ENCODE measurements at regions not wholly inside any gene's neighbourhood (a gene's known extent, or its start where the extent isn't known, plus 50 kb on each side); places are given as distances from the start of the nearest gene placed in this dataset.
A peak's percentile ranks its signal among the peaks of the same experiment; 100 is the strongest.

GRCh38 chr1:163406772-163407171 is 85.0 kb downstream of the NUF2 start:
- DNase-seq (ENCODE audit: low spot score) = no peak

- DNase-seq (ENCODE audit: low spot score) = no peak
These were observed 86.5 kb downstream of the NUF2 start for GRCh38 chr1:163408262-163408661.

GRCh38 chr1:163410073-163410999 is 88.6 kb downstream of the NUF2 start:
- DNase-seq (ENCODE audit: low spot score) = peak; percentile 51

GRCh38 chr1:163412221-163412620 is 90.5 kb downstream of the NUF2 start:
- DNase-seq (ENCODE audit: low spot score) = no peak

- DNase-seq (ENCODE audit: low spot score) = no peak
These were observed 93.0 kb downstream of the NUF2 start for GRCh38 chr1:163414778-163415177.

- no peak for DNase-seq (ENCODE audit: low spot score)
These were observed 99.9 kb downstream of the NUF2 start for GRCh38 chr1:163421701-163422100.

- no peak for DNase-seq (ENCODE audit: low spot score)
These were observed 101.1 kb downstream of the NUF2 start for GRCh38 chr1:163422738-163423404.

GRCh38 chr1:163426505-163427251 is 104.9 kb downstream of the NUF2 start:
- DNase-seq (ENCODE audit: low spot score) = no peak

GRCh38 chr1:163427279-163427678 is 105.5 kb downstream of the NUF2 start:
- no peak for DNase-seq (ENCODE audit: low spot score)

- DNase-seq (ENCODE audit: low spot score) = no peak
These were observed 114.5 kb downstream of the NUF2 start for GRCh38 chr1:163436140-163436812.

- DNase-seq (ENCODE audit: low spot score) = no peak
These were observed 117.7 kb downstream of the NUF2 start for GRCh38 chr1:163439471-163439870.

- DNase-seq (ENCODE audit: low spot score) = no peak
These were observed 118.3 kb downstream of the NUF2 start for GRCh38 chr1:163440090-163440489.

- no peak for DNase-seq (ENCODE audit: low spot score)
These were observed 120.6 kb downstream of the NUF2 start for GRCh38 chr1:163442231-163442879.

GRCh38 chr1:163442895-163443294 is 121.1 kb downstream of the NUF2 start:
- DNase-seq (ENCODE audit: low spot score) = no peak

GRCh38 chr1:163443863-163444262 is 122.1 kb downstream of the NUF2 start:
- DNase-seq (ENCODE audit: low spot score) = no peak

- DNase-seq (ENCODE audit: low spot score) = no peak
These were observed 122.9 kb downstream of the NUF2 start for GRCh38 chr1:163444665-163445064.

GRCh38 chr1:163450986-163451385 is 129.2 kb downstream of the NUF2 start:
- DNase-seq (ENCODE audit: low spot score) = no peak

- DNase-seq (ENCODE audit: low spot score) = no peak
These were observed 137.8 kb downstream of the NUF2 start for GRCh38 chr1:163459539-163459938.

GRCh38 chr1:163467289-163467688 is 145.5 kb downstream of the NUF2 start:
- no peak for DNase-seq (ENCODE audit: low spot score)

- no peak for DNase-seq (ENCODE audit: low spot score)
These were observed 150.3 kb downstream of the NUF2 start for GRCh38 chr1:163471779-163472650.

All from kidney capillary endothelial cell (primary cell).